Peyer's patch (tissue), 4 donors: ENCODE measurements at regions not wholly inside any gene's neighbourhood (a gene's known extent, or its start where the extent isn't known, plus 50 kb on each side); places are given as distances from the start of the nearest gene placed in this dataset.

Source experiments
- CTCF ChIP-seq, 6 experiments: fragments of 450-650 bp in 4 of 6; fragments of 200-600 bp in 2 of 6; sonication (generic) in 1 of 6; IDR thresholded peaks; one replicate each; pipeline ENCODE4 v1.5.1; 2017 to 2019; ENCODE audit warnings: antibody characterized with exemption in 6 of 6, mild to moderate bottlenecking in 3 of 6, moderate library complexity in 1 of 6
- POLR2A ChIP-seq, 2 donors: fragments of 450-650 bp; IDR thresholded peaks; one replicate each; pipeline ENCODE4 v1.5.1; 2017; ENCODE audit warnings: antibody characterized with exemption in 2 of 2, mild to moderate bottlenecking in 2 of 2, moderate library complexity in 2 of 2

GRCh38 chr4:130054908-130055307, 959.0 kb downstream of the C4orf33 start:
- TF ChIP-seq CTCF (IDR thresholded peaks at IDR 0.05) (no peak), POLR2A (IDR thresholded peaks at IDR 0.05) (no peak)
